ENCODE measurements at regions not wholly inside any gene's neighbourhood (a gene's known extent, or its start where the extent isn't known, plus 50 kb on each side); places are given as distances from the start of the nearest gene placed in this dataset.

DNA sequence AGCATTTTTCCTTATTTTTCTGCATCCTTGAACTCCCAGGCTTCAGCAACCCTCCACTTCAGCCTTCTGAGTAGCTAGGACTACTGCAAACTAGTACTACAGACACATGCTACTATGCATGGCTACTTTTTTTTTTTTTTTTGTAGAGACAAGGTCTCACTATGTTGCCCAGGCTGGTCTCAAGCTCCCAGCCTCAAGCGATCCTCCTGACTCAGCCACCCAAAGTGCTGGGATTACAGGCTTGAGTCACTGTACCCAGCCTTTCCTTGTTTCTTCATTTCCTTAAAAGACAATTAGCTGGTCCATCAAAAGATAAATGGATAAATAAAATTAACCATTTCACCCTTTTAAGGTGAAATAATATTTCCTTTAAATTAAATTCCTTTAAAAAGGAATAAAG is 205.8 kb downstream of the SPTSSA start:
- Histone ChIP-seq H2BK15ac (ENCODE audit: low read depth, poor library complexity, severe bottlenecking) (no peak overlapping the region), H2BK120ac (ENCODE audit: low read depth, low read length) (no peak overlapping the region), H3K4me3 (ENCODE audit: insufficient read depth in 1 of 2, low read depth in 1 of 2, low read length in 2 of 2) (no peak overlapping the region), H3K9ac (ENCODE audit: low read length) (no peak overlapping the region), H3K4ac (ENCODE audit: low read depth in 1 of 2, low read length in 2 of 2) (no peak overlapping the region), H3K18ac (ENCODE audit: low read depth in 1 of 2, low read length in 2 of 2) (no peak overlapping the region), H3K23ac (ENCODE audit: low read length in 2 of 2) (no peak overlapping the region), H2AK5ac (ENCODE audit: low read length, severe bottlenecking) (no peak overlapping the region), H3K79me1 (replicated peaks; ENCODE audit: low read length, poor library complexity, severe bottlenecking) (no peaks in the 10 kb centered on the region), H2AFZ (ENCODE audit: low read depth, low read length) (no peak overlapping the region), H3K4me1 (ENCODE audit: control insufficient read depth, insufficient read depth, low read depth, low read length) (no peaks in the 10 kb centered on the region), H3K4me2 (ENCODE audit: low read length, poor library complexity, severe bottlenecking) (no peak overlapping the region), H3K36me3 (ENCODE audit: control insufficient read depth in 1 of 2, insufficient read depth in 2 of 2, low read depth in 1 of 2, low read length in 2 of 2) (no peaks in the 10 kb centered on the region), H4K91ac (ENCODE audit: low read length) (no peak overlapping the region), H3K27me3 (ENCODE audit: control insufficient read depth in 1 of 2, insufficient read depth in 1 of 2, low read length in 2 of 2) (peaks cover 3 to 15% of the 10 kb centered on the region in 2 experiments), H2BK5ac (ENCODE audit: low read depth, low read length, poor library complexity, severe bottlenecking) (no peak overlapping the region), H3K9me3 (ENCODE audit: control insufficient read depth, low read length) (no peaks in the 10 kb centered on the region), H3K14ac (ENCODE audit: low read length in 2 of 2) (no peak overlapping the region), H4K8ac (ENCODE audit: low read length) (no peak overlapping the region), H3K27ac (ENCODE audit: low read length, poor library complexity, severe bottlenecking) (no peak overlapping the region), H2BK12ac (ENCODE audit: low read length in 2 of 2) (no peak overlapping the region)
- DNase-seq, result no peak
- WGBS, result 40% methylated on average over 1 of the region's 1 CpG

DNA sequence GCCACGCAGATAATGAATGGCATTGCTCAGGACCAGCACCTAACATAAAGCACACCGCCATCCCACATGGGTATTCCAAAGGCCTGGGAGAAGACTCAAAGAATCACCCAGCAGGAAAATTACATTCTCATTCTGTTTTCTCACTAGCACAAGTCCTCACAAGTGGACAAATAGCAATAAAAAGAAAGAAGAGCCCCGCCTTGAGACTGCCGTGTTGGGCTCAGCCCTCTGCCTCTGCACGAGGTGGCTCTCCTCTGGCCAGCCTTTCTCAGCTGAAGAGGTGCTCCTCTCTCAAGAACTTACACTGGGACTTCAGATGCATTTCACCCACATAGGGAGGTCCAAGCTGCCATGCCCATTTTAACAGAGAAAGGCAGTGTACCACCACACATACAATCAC is 207.5 kb downstream of the SPTSSA start:
- Histone ChIP-seq H3K9me3 (ENCODE audit: control insufficient read depth, low read length) (no peaks in the 10 kb centered on the region), H2BK5ac (ENCODE audit: low read depth, low read length, poor library complexity, severe bottlenecking) (no peak overlapping the region), H3K27me3 (ENCODE audit: control insufficient read depth in 1 of 2, insufficient read depth in 1 of 2, low read length in 2 of 2) (peaks cover 3 to 10% of the 10 kb centered on the region in 2 experiments), H4K8ac (ENCODE audit: low read length) (no peak overlapping the region), H3K4ac (ENCODE audit: low read depth in 1 of 2, low read length in 2 of 2) (no peak overlapping the region), H2AK5ac (ENCODE audit: low read length, severe bottlenecking) (no peak overlapping the region), H3K27ac (ENCODE audit: low read length, poor library complexity, severe bottlenecking) (no peak overlapping the region), H3K4me2 (ENCODE audit: low read length, poor library complexity, severe bottlenecking) (no peak overlapping the region), H4K91ac (ENCODE audit: low read length) (no peak overlapping the region), H3K14ac (ENCODE audit: low read length in 2 of 2) (no peak overlapping the region), H3K4me3 (ENCODE audit: insufficient read depth in 1 of 2, low read depth in 1 of 2, low read length in 2 of 2) (no peak overlapping the region), H2BK12ac (ENCODE audit: low read length in 2 of 2) (no peak overlapping the region), H2BK120ac (ENCODE audit: low read depth, low read length) (no peak overlapping the region), H3K18ac (ENCODE audit: low read depth in 1 of 2, low read length in 2 of 2) (no peak overlapping the region), H3K36me3 (ENCODE audit: control insufficient read depth in 1 of 2, insufficient read depth in 2 of 2, low read depth in 1 of 2, low read length in 2 of 2) (no peaks in the 10 kb centered on the region), H3K4me1 (ENCODE audit: control insufficient read depth, insufficient read depth, low read depth, low read length) (no peaks in the 10 kb centered on the region), H3K23ac (ENCODE audit: low read length in 2 of 2) (no peak overlapping the region), H3K79me1 (replicated peaks; ENCODE audit: low read length, poor library complexity, severe bottlenecking) (no peaks in the 10 kb centered on the region), H2BK15ac (ENCODE audit: low read depth, poor library complexity, severe bottlenecking) (no peak overlapping the region), H2AFZ (ENCODE audit: low read depth, low read length) (no peak overlapping the region), H3K9ac (ENCODE audit: low read length) (no peak overlapping the region)
- DNase-seq, result no peak
- 72% methylated on average over 5 of the region's 5 CpGs for WGBS

DNA sequence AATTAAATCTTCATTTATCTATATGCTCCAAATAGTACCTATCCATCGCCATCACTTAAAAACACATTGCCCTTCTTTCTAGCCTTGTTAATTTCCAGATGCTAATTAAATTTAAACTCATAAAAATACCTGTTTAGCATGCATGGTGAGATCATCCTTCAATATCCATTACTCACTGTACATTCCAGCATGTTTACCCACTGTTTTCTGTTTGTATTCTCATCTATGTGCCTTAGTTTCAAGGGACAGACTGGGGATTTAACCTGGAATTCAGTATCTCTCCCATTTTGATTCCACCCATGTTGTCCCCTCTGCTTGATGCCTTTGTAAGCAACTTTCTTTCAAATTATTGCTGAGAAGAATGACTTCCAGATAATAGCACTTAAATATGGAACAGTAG is 208.0 kb downstream of the SPTSSA start:
- no peak overlapping the region for H3K18ac ChIP-seq (ENCODE audit: low read depth in 1 of 2, low read length in 2 of 2)
- WGBS, result 97% methylated on average over 1 of the region's 1 CpG
- no peak for DNase-seq

DNA sequence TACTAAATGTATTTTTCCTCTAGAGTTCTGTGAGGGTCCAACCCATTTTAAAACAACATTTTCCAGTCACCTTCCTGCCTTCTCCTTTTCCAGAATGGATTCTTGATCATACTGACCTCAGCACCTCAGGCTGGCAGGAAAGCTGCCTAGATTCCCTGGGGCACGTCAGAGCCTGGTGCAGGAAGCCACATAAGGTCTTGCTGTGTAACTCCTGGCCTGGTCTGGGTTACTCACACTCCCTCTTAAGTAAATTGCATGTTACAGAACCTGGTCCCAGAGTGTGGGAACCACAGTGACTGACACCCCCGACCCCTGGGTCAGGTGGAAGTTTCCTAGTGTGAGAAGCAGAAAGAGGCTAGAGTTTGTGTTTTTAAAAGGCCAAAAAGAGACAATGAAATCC is 209.8 kb downstream of the SPTSSA start:
- H3K4ac ChIP-seq (ENCODE audit: low read depth in 1 of 2, low read length in 2 of 2), result no peak overlapping the region
- 55% methylated on average over 2 of the region's 2 CpGs for WGBS
- H2AFZ ChIP-seq (ENCODE audit: low read depth, low read length), result no peak overlapping the region

More for the DNA sequence above, 208.0 kb downstream of the SPTSSA start:
- Histone ChIP-seq H4K91ac (ENCODE audit: low read length) (no peak overlapping the region), H2BK12ac (ENCODE audit: low read length in 2 of 2) (no peak overlapping the region), H4K8ac (ENCODE audit: low read length) (no peak overlapping the region), H3K23ac (ENCODE audit: low read length in 2 of 2) (no peak overlapping the region), H3K9ac (ENCODE audit: low read length) (no peak overlapping the region), H2AFZ (ENCODE audit: low read depth, low read length) (no peak overlapping the region), H3K4me1 (ENCODE audit: control insufficient read depth, insufficient read depth, low read depth, low read length) (no peaks in the 10 kb centered on the region), H3K4me3 (ENCODE audit: insufficient read depth in 1 of 2, low read depth in 1 of 2, low read length in 2 of 2) (no peak overlapping the region), H3K14ac (ENCODE audit: low read length in 2 of 2) (no peak overlapping the region), H3K9me3 (ENCODE audit: control insufficient read depth, low read length) (no peaks in the 10 kb centered on the region), H2BK120ac (ENCODE audit: low read depth, low read length) (no peak overlapping the region), H3K4ac (ENCODE audit: low read depth in 1 of 2, low read length in 2 of 2) (no peak overlapping the region), H2AK5ac (ENCODE audit: low read length, severe bottlenecking) (no peak overlapping the region), H3K79me1 (replicated peaks; ENCODE audit: low read length, poor library complexity, severe bottlenecking) (no peaks in the 10 kb centered on the region), H3K27ac (ENCODE audit: low read length, poor library complexity, severe bottlenecking) (no peak overlapping the region), H2BK5ac (ENCODE audit: low read depth, low read length, poor library complexity, severe bottlenecking) (no peak overlapping the region), H3K36me3 (ENCODE audit: control insufficient read depth in 1 of 2, insufficient read depth in 2 of 2, low read depth in 1 of 2, low read length in 2 of 2) (no peaks in the 10 kb centered on the region), H3K4me2 (ENCODE audit: low read length, poor library complexity, severe bottlenecking) (no peak overlapping the region), H3K27me3 (ENCODE audit: control insufficient read depth in 1 of 2, insufficient read depth in 1 of 2, low read length in 2 of 2) (peaks cover 3 to 4% of the 10 kb centered on the region in 2 experiments), H2BK15ac (ENCODE audit: low read depth, poor library complexity, severe bottlenecking) (no peak overlapping the region)

More for the DNA sequence above, 209.8 kb downstream of the SPTSSA start:
- H3K14ac ChIP-seq (ENCODE audit: low read length in 2 of 2), result no peak overlapping the region
- no peaks in the 10 kb centered on the region for H3K36me3 ChIP-seq (ENCODE audit: control insufficient read depth in 1 of 2, insufficient read depth in 2 of 2, low read depth in 1 of 2, low read length in 2 of 2)
- no peak overlapping the region for H3K9ac ChIP-seq (ENCODE audit: low read length)
- no peak overlapping the region for H3K4me3 ChIP-seq (ENCODE audit: insufficient read depth in 1 of 2, low read depth in 1 of 2, low read length in 2 of 2)
- no peak overlapping the region for H3K4me2 ChIP-seq (ENCODE audit: low read length, poor library complexity, severe bottlenecking)
- no peak overlapping the region for H2BK5ac ChIP-seq (ENCODE audit: low read depth, low read length, poor library complexity, severe bottlenecking)
- H2BK12ac ChIP-seq (ENCODE audit: low read length in 2 of 2), result no peak overlapping the region
- peak; percentile 57 for DNase-seq
- no peaks in the 10 kb centered on the region for H3K79me1 ChIP-seq (replicated peaks; ENCODE audit: low read length, poor library complexity, severe bottlenecking)
- H2BK120ac ChIP-seq (ENCODE audit: low read depth, low read length), result no peak overlapping the region
- no peak overlapping the region for H2BK15ac ChIP-seq (ENCODE audit: low read depth, poor library complexity, severe bottlenecking)
- no peak overlapping the region for H3K27ac ChIP-seq (ENCODE audit: low read length, poor library complexity, severe bottlenecking)
- H4K91ac ChIP-seq (ENCODE audit: low read length), result no peak overlapping the region
- H3K4me1 ChIP-seq (ENCODE audit: control insufficient read depth, insufficient read depth, low read depth, low read length), result no peaks in the 10 kb centered on the region
- no peak overlapping the region for H3K23ac ChIP-seq (ENCODE audit: low read length in 2 of 2)
- H3K18ac ChIP-seq (ENCODE audit: low read depth in 1 of 2, low read length in 2 of 2), result no peak overlapping the region
- no peak overlapping the region for H2AK5ac ChIP-seq (ENCODE audit: low read length, severe bottlenecking)
- no peaks in the 10 kb centered on the region for H3K9me3 ChIP-seq (ENCODE audit: control insufficient read depth, low read length)
- H4K8ac ChIP-seq (ENCODE audit: low read length), result no peak overlapping the region
- no peaks in the 10 kb centered on the region for H3K27me3 ChIP-seq (ENCODE audit: control insufficient read depth in 1 of 2, insufficient read depth in 1 of 2, low read length in 2 of 2)

Data from mesenchymal stem cell (in vitro differentiated cells and primary cell).